NCI-H1436 treated with DMSO at 0.1 percent for 48 hours (cell line): ENCODE measurements at regions not wholly inside any gene's neighbourhood (a gene's known extent, or its start where the extent isn't known, plus 50 kb on each side); places are given as distances from the start of the nearest gene placed in this dataset.

ENCODE experiments used
- DNase-seq: peaks from one replicate; lab custom pipeline; 2025; lab: John Stamatoyannopoulos, UW

DNA sequence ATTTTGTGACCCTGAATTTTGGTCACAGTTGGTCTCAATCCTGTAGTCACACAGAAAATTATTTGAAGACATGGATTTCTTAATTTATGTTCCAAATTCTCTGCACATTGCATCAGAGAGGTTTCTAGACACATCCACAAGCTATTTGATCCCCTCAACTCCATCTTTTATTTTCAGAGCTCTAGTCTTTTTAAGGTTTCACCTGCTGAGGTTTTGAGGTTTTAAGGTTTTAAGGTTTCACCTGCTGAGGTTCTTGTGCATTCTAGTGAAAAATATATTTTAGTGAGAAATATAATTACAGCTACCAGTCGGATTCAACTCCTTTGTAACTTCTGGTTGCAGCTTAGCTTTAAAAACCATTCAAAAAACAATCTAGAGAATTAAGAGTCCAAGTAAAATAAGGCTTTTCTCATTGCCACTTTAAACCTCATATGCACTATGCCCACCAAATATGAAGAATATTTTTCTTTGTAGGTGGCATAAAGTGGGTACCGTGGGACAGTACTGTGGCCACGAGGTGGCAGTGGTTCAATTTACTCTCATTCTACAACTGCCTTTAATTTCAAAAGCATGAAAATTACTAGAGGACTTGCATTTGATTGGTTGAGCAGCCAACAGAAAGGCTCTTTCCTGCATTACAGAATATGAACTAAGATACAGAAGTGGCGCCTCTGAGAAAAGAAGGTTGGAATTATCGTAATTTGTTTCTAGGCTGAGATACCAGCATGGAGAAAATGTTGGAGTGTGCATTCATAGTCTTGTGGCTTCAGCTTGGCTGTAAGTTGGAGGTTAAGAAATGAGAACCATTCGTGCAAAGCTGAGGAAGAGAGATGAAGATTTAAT is 366.5 kb upstream of the OR4E1 start:
- no peak for DNase-seq

DNA sequence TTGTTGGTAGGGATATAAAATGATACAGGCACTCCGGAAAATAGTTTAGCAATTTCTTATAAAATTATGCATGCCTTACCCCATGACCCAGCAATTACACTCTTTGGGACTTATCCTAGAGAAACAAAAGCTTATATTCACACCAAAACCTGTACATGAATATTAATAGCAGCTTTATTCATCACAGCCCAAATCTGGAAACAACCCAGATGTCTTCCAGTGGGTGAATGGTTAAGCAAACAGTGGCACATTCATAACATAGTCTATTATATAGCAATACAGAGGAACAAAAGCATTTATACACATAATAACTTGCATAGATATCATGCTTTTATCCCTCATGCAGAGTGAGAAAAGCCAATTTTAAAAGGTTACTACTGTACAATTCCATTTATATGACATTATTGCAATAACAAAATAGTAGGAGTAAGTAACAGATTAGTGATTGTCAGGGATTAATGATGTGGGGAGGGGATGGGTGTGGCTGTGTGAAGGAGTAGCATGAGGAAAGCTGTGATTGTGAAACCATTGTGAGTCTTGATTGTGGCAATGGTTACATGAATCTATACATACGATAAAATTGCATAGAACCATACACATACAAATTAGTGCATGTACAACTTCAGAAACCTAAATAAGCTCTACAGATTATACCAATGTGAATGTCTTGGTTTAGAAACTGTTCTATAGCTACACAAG is 363.1 kb upstream of the OR4E1 start:
- DNase-seq: no peak

DNA sequence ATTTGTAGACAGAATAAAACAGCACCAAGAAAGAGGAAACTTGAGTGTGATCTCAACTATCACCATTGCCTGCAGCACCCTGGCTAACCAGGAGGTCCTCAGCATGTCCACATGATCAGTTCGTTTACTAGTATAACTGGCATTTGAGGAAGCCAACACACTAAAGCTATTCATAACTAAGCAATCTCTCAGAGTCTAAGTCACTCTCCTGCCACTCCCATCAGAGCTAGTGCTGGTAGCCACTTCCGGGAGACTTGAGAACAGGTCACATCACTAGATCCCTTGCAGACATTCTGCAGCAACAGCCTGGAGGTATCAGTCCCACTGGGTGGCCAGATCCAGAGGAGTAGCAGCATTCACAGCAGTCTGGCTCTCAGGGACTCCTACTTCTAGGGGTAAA is 352.9 kb upstream of the OR4E1 start:
- DNase-seq: no peak

DNA sequence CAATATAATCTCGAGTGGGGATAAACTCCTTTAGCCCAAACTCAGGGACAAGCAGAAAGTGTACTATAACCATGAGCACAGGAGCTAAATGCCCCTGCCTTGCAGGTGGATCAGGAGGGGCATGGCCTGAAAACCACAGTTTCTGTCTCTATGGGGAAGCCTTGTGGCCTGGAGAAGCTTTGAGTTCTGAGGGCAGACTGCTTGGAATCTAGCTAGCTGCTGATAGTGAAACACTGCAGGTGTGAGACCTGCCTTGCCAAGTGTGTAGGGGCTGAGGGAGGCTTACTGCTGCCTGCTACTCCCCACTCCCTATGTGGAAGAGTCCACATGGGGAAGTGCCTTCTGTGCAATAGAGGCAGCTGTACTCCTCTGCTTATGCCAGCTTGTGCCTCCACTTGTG is 352.3 kb upstream of the OR4E1 start:
- DNase-seq: no peak

DNA sequence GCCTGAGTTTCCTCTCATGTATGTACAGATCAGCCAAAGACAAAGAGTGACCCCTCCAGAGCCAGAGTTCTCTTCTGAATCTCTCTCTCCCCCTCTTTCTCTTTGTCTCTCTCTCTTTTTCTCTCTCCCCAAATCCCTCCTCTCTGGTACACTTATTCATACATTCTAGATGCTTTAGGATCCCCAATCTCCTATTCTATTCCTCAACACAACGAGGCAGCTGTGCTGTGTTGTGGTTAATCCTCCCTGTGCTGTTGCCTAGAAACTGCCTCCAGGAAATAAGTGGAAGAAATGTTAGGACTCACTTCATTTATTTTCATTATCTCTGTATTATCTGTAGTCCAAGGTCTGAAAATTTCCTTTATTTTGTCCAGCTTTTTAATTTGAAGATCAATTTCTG is 350.5 kb upstream of the OR4E1 start:
- DNase-seq: no peak

DNA sequence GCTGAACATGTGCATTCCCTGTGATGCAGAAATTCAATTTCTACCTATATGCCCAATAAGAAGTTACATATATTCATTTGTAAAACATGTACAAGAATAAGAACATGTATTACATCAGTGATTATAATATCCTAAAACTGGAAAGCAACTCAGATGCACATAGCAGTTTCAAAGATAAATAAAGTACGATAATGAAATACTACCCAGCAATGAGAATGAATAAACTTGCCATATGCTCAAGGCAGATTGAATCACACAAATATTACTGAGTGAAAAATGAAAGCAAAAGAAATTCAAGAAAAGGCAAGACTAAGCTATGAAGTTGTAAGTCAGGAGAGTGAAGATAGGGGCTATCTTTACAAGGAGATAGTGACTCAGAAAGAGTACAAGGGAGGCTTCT is 345.3 kb upstream of the OR4E1 start:
- no peak for DNase-seq

DNA sequence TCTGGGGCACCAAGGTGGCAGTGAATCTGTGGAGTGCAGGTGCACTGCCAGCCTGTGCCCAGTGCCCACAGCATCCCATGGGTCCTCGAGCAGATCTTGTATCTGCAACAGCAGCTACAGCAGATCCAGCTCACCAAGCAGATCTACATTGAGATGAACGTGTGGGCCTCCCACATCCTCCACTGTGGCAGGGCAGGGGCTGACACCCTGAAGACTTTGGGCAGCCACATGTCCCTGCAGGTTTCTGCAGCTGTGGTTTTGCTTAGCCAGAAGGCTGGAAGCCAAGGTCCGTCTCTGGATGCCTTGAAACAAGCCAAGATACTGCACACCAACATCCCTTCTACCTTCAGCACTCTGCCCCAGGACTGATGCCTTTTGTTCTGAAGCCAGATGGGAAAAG is 338.8 kb upstream of the OR4E1 start:
- no peak for DNase-seq

DNA sequence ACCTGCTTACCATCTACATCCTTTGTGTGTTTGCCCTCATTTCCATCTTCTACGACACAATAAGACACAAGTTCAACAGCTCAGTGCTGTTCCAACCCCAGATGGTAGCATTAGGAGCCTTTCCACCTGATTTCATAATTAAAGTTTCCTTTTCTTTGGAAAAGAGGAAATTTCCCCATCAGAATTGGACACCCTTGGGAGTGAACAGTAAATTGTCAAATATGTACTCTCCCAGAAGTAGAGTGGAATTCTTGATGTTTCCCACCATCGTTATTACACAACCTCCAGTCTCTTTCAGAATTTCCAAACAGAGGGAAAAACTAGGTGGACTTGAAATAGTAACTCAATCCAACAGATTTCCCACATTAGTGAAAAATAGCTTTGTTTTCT is 337.6 kb upstream of the OR4E1 start:
- no peak for DNase-seq

DNA sequence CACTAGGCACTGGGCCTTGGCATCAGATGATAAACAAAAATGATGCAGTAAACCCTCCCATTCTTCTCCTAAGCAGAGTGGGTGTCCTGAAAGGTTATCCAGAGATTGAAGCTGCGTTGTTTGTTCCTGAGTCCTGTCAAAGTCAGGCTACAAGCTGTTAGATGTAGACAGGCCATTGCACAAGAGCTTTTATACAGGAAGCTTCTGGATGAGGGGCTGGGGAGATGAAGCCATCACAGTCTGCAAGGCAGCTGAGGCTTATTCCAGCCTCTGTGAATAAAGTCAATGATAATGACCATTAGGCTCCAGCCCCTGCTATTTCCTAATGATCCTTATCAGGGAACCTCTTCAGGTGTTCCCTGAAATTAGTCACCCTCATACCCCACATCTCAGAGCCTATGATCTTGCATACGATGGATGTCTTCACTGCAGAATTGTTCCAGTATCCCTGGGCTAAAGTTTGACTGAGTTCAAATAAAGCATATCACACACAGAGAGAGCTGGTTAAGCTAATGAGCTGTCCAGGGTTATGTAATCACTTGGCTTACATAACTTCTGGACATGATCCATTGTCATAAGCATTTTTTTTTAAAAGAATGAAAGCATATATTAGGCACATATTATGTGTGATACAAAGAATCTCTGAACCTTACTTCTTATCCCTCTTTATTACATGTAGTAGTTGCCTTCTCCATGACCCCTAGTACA is 337.1 kb upstream of the OR4E1 start:
- no peak for DNase-seq

DNA sequence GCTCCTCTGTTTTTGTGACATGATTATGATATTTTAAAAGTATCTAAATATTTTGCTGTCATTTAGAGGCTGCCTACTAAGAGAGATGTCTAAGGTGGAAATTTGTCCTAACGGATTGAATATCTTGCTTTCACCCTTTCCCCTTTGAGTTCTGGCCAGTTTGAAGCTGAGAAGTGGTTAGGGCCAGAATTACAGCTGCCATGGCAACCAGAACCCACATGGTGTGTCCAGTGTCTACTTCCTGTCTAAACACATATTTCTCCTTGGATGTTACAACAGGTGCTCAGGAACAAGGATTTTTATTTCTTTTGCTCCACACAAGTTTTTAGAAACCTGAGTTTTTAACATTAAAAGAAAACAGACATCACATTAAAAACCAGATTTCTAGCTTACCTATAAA is 335.1 kb upstream of the OR4E1 start:
- no peak for DNase-seq

DNA sequence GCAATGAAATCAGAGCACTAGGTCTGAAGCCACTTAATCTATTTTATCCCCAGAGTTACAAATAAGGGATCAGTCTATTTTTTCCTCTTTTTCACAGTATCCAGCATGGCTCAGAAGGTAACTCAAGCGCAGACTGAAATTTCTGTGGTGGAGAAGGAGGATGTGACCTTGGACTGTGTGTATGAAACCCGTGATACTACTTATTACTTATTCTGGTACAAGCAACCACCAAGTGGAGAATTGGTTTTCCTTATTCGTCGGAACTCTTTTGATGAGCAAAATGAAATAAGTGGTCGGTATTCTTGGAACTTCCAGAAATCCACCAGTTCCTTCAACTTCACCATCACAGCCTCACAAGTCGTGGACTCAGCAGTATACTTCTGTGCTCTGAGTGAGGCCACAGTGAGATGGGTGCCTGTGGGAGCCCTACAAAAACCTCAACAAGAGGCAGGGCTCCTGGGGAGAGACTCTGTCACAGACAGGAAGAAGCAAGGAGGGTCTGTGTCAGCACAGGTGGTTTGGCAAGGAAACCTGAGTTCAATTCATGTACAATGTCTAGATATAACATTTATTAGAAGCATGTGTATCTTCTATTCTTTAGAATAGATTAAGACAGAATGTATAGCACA is 334.3 kb upstream of the OR4E1 start:
- DNase-seq: no peak

DNA sequence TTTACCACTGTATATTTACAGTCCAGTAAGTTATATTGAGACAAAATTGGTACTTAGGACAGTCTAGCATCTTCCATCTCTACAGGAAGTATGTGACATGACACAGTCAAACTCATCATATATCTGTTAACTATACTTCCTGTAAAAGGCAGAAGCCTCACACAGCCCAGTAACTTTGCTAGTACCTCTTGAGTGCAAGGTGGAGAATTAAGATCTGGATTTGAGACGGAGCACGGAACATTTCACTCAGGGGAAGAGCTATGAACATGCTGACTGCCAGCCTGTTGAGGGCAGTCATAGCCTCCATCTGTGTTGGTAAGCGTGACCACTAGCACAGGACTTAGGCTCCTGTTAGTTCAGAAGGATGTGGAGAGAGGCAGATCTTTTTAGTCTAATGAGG is 333.7 kb upstream of the OR4E1 start:
- DNase-seq: no peak

DNA sequence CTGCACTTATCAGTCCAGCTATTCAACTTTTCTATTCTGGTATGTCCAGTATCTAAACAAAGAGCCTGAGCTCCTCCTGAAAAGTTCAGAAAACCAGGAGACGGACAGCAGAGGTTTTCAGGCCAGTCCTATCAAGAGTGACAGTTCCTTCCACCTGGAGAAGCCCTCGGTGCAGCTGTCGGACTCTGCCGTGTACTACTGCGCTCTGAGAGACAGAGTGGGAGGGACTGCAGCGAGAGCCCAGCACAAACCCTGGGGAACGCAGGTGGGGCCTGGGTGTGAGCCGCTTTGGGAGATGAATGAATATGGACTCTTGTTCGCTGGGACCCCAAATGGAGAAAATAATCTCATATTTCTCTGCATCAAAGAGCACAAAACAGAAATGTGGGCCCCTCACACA is 329.8 kb upstream of the OR4E1 start:
- DNase-seq: no peak

DNA sequence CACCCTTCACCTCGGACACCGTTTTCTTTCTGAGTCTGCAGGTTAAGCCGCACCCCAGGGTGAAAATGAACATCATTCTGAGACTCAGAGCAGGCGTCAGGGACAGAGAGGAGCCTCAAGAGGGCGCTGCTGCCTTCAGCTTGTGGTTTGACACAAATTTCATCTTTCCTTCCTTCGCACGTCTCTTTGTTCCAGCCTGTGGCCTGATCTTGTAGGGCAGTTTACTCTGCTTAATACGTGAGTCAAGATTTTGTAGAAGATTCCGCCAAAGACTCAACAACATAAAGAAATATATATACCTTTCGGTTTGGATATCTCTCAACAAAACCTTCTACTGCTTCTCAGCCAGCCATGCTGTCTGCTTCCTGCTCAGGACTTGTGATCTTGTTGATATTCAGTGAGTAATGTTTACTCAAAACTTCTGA is 329.3 kb upstream of the OR4E1 start:
- no peak for DNase-seq

DNA sequence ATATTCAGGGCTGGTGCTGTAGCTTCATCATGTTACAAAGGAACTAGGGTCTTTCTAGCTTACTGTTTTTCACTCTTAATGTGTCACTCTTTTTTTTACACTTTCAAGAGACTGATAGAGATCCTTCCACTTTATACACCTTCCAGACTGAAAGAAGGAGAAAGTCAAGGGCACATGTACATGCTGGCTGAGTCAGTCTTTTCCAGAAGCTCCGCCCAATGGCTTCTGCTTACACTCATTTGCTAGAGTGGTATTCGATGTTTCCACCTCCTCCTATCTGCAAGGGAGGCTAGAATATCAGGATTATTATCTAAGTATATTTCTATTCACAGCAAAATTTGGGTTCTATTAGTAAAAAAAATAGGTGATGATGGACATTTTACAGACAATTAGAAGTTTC is 325.8 kb upstream of the OR4E1 start:
- DNase-seq: no peak

DNA sequence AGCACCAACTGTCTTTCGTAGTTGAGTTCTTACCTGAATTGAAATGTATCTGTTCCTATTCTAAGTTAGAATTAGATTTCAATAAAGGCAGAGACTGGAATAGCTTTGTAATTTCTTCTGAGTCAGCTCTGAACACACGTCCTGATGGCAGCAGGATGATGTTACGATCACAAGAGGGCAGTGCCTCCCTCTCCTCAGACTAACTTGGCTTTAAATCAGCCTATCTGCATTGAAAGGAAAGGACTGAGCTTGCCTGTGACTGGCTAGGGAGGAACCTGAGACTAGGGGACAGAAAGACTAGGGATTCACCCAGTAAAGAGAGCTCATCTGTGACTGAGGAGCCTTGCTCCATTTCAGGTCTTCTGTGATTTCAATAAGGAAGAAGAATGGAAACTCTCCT is 323.7 kb upstream of the OR4E1 start:
- DNase-seq: no peak

DNA sequence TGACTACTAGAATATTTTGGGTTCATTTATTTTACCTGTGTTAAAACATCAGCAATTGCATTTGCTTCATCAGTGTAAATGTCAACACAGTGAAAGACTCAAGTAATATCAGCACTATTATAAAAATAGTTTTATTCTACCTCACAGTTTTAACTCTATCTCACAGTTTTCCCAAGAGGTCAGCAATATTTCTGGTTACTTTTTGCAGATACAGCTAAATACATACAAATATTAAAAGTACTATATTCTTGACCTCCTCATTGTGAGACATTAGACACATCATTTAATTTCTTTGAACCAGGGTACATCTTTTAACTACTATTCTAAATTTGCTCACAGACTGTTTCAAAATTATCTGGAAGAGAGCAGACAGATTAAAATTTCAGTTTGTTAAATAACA is 321.7 kb upstream of the OR4E1 start:
- no peak for DNase-seq

DNA sequence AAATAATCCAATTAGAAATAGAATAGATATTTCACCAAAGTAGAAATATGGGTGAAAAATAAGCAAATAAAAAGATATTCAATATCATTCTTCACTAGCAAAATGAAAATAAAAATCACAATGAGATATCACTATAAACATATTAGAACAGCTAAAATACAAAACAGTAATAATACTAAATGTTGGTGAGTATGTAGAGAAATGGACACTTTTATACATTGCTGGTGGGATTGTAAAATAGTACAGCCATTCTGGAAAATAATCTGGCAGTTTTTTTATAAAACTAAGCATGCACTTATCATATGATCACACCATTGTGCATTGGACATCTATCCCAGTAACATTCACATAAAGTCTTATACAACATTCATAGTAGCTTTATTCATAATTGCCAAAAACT is 320.2 kb upstream of the OR4E1 start:
- no peak for DNase-seq

DNA sequence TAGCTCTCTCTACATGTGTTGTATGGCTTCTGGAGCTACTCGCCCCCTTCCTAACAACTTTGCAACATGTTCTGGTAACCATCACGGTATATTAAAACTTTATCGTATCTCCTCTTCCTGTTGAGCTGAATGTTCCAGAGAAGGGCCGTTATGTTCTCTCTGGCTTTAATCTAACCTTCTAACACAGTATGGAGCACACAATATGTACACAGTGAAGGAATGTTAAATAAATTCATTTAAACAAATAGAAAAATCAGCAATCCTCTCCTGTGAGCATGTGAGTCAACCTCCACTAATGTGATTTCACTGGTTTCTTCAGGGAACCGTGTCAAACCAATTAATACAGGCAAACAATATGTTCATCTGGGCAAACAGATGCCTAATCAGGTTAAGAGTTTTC is 319.5 kb upstream of the OR4E1 start:
- no peak for DNase-seq

DNA sequence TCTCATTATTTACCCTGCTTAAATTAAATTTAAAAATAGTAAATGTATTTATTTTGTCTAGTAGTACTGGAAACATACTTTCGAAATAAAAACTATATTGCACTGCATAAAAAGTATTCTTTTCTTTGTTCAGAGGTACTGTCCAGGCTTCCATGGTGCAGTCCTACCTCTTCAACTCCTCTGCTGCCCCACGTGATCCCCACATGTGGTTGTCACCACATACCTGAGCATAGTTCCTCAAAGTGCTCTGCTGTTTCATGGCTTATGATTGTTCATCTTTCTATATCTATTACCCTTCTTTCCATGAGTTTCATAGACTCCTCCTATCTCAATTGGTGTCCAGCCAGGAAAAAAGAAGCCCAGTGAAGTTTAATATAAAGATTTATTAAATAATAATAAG is 317.5 kb upstream of the OR4E1 start:
- no peak for DNase-seq

DNA sequence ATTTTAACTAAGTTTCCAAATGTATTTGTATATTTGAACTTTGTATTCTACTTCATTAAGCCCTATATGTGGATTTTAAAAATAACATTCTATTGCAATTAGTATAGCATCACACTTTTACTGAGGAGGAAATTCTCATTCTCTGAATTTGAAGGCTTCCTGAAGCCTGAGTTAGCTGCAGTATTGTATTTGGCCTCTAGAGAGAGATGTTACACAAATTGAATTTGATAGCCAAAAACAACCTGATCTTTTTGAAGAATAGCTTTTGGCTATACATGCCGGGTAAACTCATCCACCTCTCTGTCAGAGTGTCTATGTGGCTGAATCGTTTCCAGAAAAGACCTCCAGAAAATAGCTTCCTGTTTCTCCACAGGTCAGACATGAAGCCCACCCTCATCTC is 316.5 kb upstream of the OR4E1 start:
- DNase-seq: no peak

DNA sequence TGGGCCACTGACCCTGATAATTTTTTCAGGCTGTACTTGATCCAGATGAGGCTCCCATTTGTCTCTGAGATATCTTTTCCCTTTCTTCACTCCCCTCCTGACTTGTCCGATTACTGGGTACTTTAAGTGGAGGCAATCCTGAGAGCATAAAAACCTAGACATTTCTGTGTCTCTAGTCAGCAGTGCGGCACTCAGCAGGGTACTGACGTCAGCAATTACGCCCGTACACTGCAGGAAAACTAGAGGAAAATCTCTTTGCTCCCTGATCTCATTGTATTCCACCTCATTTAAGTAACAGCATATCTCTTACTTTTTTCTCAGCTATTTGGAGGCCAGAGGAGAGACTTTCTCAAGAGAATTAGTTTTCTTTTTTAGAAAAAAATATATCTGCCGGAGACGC is 315.5 kb upstream of the OR4E1 start:
- no peak for DNase-seq

DNA sequence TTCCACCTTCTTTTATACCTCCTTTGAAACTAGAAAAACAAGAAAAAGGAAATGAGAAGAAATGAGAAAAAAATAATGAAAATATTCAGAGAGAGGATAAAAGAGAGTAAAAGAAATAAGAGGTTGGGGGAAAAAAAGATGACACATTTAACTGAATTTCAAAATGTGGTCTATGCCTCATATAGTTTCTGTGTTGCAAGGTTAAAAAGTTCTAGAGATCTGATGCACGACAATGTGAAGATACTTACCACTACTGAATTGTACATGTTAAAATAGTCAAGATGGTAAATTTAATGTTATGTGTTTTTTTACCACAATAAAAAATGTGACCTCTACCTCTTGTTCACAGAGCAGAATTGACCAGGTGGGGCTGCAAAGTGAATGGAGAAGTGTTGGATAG is 314.8 kb upstream of the OR4E1 start:
- no peak for DNase-seq
